GM23338 (cell line): ENCODE measurements at regions not wholly inside any gene's neighbourhood (a gene's known extent, or its start where the extent isn't known, plus 50 kb on each side); places are given as distances from the start of the nearest gene placed in this dataset.

ENCODE experiments used
- ATAC-seq: fragments of 200-7000 bp; cut with Tn5 transposase; 3 replicates; pipeline ENCODE4 v1.9.1; 2020
- DNase-seq: peaks from one replicate; pipeline ENCODE4 v3.0.0-alpha.2; 2015; ENCODE audit warnings: low spot score
- H2AFZ ChIP-seq: fragments of 200-600 bp; sonication (generic); 2 replicates; pipeline ENCODE4 v1.8.0; 2016; ENCODE audit warnings: antibody characterized with exemption, mild to moderate bottlenecking, moderate library complexity
- H3F3A ChIP-seq: fragments of 200-600 bp; sonication (generic); replicated peaks from 2 replicates; pipeline ENCODE4 v1.8.0; 2017; ENCODE audit warnings: antibody characterized with exemption, mixed run types, low read depth
- H3K27ac ChIP-seq: fragments of 200-600 bp; sonication (generic); 2 replicates; pipeline ENCODE4 v1.6.1; 2016; ENCODE audit warnings: low read depth
- H3K27me3 ChIP-seq: fragments of 200-600 bp; sonication (generic); 2 replicates; pipeline ENCODE4 v1.8.0; 2016; ENCODE audit warnings: mild to moderate bottlenecking, mixed run types, moderate library complexity; ENCODE audit not compliant: insufficient read depth
- H3K36me3 ChIP-seq: fragments of 200-600 bp; sonication (generic); 2 replicates; pipeline ENCODE4 v1.8.0; 2016; ENCODE audit warnings: mild to moderate bottlenecking; ENCODE audit not compliant: insufficient read depth
- H3K4me1 ChIP-seq: fragments of 200-600 bp; sonication (generic); 2 replicates; pipeline ENCODE4 v1.8.0; 2016; ENCODE audit warnings: mild to moderate bottlenecking, moderate library complexity; ENCODE audit not compliant: insufficient read depth
- H3K4me2 ChIP-seq: fragments of 200-600 bp; sonication (generic); 2 replicates; pipeline ENCODE4 v1.7.1; 2017; ENCODE audit warnings: mixed run types
- H3K4me3 ChIP-seq: fragments of 200-600 bp; sonication (generic); 2 replicates; pipeline ENCODE4 v1.6.1; 2016; ENCODE audit warnings: mixed run types
- H3K79me2 ChIP-seq: fragments of 200-600 bp; sonication (generic); replicated peaks from 2 replicates; pipeline ENCODE4 v1.8.0; 2017; ENCODE audit warnings: mild to moderate bottlenecking; ENCODE audit not compliant: insufficient read depth
- H3K9me2 ChIP-seq: fragments of 200-600 bp; sonication (generic); 2 replicates; pipeline ENCODE4 v1.8.0; 2017; ENCODE audit not compliant: insufficient read depth
- H4K20me1 ChIP-seq: fragments of 200-600 bp; sonication (generic); replicated peaks from 2 replicates; pipeline ENCODE4 v1.8.0; 2017; ENCODE audit warnings: mild to moderate bottlenecking; ENCODE audit not compliant: insufficient read depth
- H3K27ac Mint-ChIP-seq: 2 replicates; pipeline ENCODE4 v1.8.0; 2020; ENCODE audit warnings: inconsistent platforms, mild to moderate bottlenecking, moderate library complexity, mixed read lengths
- H3K27me3 Mint-ChIP-seq: 3 replicates; pipeline ENCODE4 v1.8.0; 2022; ENCODE audit warnings: low read depth, mild to moderate bottlenecking, moderate library complexity, mixed read lengths, inconsistent platforms; ENCODE audit not compliant: insufficient read depth, poor library complexity
- H3K36me3 Mint-ChIP-seq: 3 replicates; pipeline ENCODE4 v1.8.0; 2021; ENCODE audit warnings: low read depth, mild to moderate bottlenecking, inconsistent platforms, moderate library complexity, mixed read lengths
- H3K4me1 Mint-ChIP-seq: 3 replicates; pipeline ENCODE4 v1.8.0; 2020; ENCODE audit warnings: mild to moderate bottlenecking, inconsistent platforms, mixed read lengths
- H3K4me3 Mint-ChIP-seq: 3 replicates; pipeline ENCODE4 v1.8.0; 2021; ENCODE audit warnings: moderate library complexity, mild to moderate bottlenecking, inconsistent platforms, mixed read lengths
- H3K9me3 Mint-ChIP-seq: 3 replicates; pipeline ENCODE4 v1.8.0; 2020; ENCODE audit warnings: moderate library complexity, mild to moderate bottlenecking, inconsistent platforms, mixed read lengths
- EZH2phosphoT487 ChIP-seq: fragments of 200-600 bp; sonication (generic); IDR thresholded peaks from one replicate; pipeline ENCODE4 v1.8.1; 2018; ENCODE audit warnings: antibody characterized with exemption; ENCODE audit not compliant: unreplicated experiment
- NANOG ChIP-seq: IDR thresholded peaks from 2 replicates; pipeline ENCODE4 v1.6.1; 2016; ENCODE audit warnings: antibody characterized with exemption, borderline replicate concordance
- ZNF462 ChIP-seq: fragments of 250-450 bp; sonication (Bioruptor Pico); IDR thresholded peaks from 2 replicates; pipeline ENCODE4 v1.5.0; 2020; ENCODE audit warnings: mild to moderate bottlenecking, moderate library complexity

GRCh38 chrX:10855845-10856244 is 235.5 kb upstream of the MID1 start (continued):
- TF ChIP-seq ZNF462 (CRISPR knock-in tag) = no peak

- Histone ChIP-seq H3K4me3 (no peak overlapping the region), H2AFZ (no peak overlapping the region), H3K4me2 (no peak overlapping the region), H3K79me2 (no peaks in the 10 kb centered on the region), H3K36me3 (no peaks in the 10 kb centered on the region), H3K9me2 (no peaks in the 10 kb centered on the region), H4K20me1 (no peaks in the 10 kb centered on the region), H3K27ac (no peak overlapping the region), H3F3A (no peaks in the 10 kb centered on the region), H3K27me3 (no peaks in the 10 kb centered on the region), H3K4me1 (no peaks in the 10 kb centered on the region)
- Mint-ChIP-seq H3K9me3 (no peaks in the 10 kb centered on the region), H3K27ac (no peak overlapping the region; the same call in 1 of the 2 replicates), H3K4me3 (no peak overlapping the region), H3K36me3 (no peaks in the 10 kb centered on the region; the same call in 2 of the 3 replicates), H3K27me3 (no peaks in the 10 kb centered on the region), H3K4me1 (no peaks in the 10 kb centered on the region)
- TF ChIP-seq NANOG (no peak), EZH2phosphoT487 (no peak), ZNF462 (CRISPR knock-in tag) (no peak)
- no peak for DNase-seq
- no peak for ATAC-seq
Measured at GRCh38 chrX:10856797-10857196, 236.4 kb upstream of the MID1 start.
